ENCODE measurements at regions not wholly inside any gene's neighbourhood (a gene's known extent, or its start where the extent isn't known, plus 50 kb on each side); places are given as distances from the start of the nearest gene placed in this dataset.

DNA sequence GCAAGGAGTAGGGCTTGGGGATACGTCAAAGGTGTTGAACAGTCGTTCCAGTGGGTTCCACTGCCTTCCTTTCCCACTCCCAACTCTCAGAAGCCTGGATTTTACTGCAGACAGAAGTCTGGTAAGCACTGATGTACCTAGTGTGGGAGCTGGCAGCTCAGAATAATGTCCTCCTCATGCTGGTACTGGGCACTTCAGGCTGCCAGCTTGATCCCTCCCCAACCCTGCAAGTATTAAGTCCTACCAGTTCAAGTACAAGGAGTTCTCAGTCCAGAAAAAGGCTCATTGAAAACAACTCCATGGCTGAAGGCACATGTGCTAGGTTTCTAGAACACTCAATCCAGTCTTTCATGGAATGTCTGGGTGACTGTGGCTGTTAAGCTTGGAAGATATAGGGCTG lies 304.3 kb downstream of the NUAK1 start:
- TF ChIP-seq GATA2 (IDR thresholded peaks at IDR 0.05; ENCODE audit: low read depth, low read length) (no peak), GATA3 (IDR thresholded peaks at IDR 0.05; ENCODE audit: low read depth, low read length) (no peak)

Data from SH-SY5Y (cell line).